ENCODE measurements at regions not wholly inside any gene's neighbourhood (a gene's known extent, or its start where the extent isn't known, plus 50 kb on each side); places are given as distances from the start of the nearest gene placed in this dataset.

DNA sequence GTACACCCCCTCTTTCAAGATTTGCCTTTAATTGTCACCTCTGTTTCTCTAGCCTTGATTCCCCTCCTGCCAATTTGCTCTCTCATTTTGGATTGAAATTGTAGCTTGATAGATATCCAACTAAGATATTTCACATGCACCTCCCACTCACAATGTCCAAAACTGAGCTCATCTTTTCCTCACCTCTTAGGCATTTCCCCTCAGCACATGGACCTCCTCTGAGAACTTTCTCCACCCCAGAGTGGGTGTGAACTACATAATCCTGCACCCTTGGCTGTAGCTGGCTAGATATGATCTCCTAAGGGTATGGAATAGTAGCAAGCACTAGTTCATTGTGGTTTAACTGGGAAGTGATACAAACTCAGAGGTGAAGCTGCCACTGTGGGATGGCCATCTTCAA, 91.5 kb upstream of the SESN3 start:
- TF ChIP-seq, protein P1, sequence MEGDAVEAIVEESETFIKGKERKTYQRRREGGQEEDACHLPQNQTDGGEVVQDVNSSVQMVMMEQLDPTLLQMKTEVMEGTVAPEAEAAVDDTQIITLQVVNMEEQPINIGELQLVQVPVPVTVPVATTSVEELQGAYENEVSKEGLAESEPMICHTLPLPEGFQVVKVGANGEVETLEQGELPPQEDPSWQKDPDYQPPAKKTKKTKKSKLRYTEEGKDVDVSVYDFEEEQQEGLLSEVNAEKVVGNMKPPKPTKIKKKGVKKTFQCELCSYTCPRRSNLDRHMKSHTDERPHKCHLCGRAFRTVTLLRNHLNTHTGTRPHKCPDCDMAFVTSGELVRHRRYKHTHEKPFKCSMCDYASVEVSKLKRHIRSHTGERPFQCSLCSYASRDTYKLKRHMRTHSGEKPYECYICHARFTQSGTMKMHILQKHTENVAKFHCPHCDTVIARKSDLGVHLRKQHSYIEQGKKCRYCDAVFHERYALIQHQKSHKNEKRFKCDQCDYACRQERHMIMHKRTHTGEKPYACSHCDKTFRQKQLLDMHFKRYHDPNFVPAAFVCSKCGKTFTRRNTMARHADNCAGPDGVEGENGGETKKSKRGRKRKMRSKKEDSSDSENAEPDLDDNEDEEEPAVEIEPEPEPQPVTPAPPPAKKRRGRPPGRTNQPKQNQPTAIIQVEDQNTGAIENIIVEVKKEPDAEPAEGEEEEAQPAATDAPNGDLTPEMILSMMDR (IDR thresholded peaks at IDR 0.05) = no peak
- no peak for TF ChIP-seq EZH2 (IDR thresholded peaks at IDR 0.05; ENCODE audit: borderline replicate concordance, insufficient read depth, low read depth, low read length, poor library complexity, severe bottlenecking)

Data from B cell (primary cell).